Kidney (tissue), 13 donors: ENCODE measurements at regions not wholly inside any gene's neighbourhood (a gene's known extent, or its start where the extent isn't known, plus 50 kb on each side); places are given as distances from the start of the nearest gene placed in this dataset.

Experiments
- DNase-seq, 5 donors: peaks; one replicate each; pipeline ENCODE4 v3.0.0-alpha.2; 2013 to 2020
- FAIRE-seq: peaks from 2 replicates; lab custom pipeline; 2012; peaks lifted over from hg19 to GRCh38; lab: Jason Lieb, UNC
- H3K27ac ChIP-seq, 2 donors: one replicate each; pipeline ENCODE4 v1.7.0; 2013; ENCODE audit warnings: low read depth in 2 of 2, low read length in 2 of 2, inconsistent platforms in 1 of 2
- H3K27me3 ChIP-seq: one replicate; pipeline ENCODE4 v1.7.1; 2013; ENCODE audit warnings: low read length, inconsistent platforms; ENCODE audit not compliant: control insufficient read depth, insufficient read depth
- H3K36me3 ChIP-seq, 3 donors: one replicate each; pipeline versions ENCODE4 v1.7.0 to v1.7.1; 2013; ENCODE audit warnings: low read length in 3 of 3, control low read depth in 1 of 3, inconsistent platforms in 1 of 3; ENCODE audit not compliant: insufficient read depth in 3 of 3, control insufficient read depth in 2 of 3
- H3K4me1 ChIP-seq, 3 donors: one replicate each; pipeline versions ENCODE4 v1.7.0 to v1.7.1; 2013; ENCODE audit warnings: low read length in 3 of 3, inconsistent platforms in 1 of 3, low read depth in 1 of 3; ENCODE audit not compliant: control insufficient read depth in 2 of 3, insufficient read depth in 2 of 3
- H3K4me3 ChIP-seq, 3 donors: one replicate each; pipeline versions ENCODE4 v1.7.0 to v1.8.1; 2013; ENCODE audit warnings: low read length in 3 of 3, control low read depth in 1 of 3, inconsistent platforms in 1 of 3
- H3K9ac ChIP-seq, 3 donors: one replicate each; pipeline versions ENCODE4 v1.7.0 to v1.7.1; 2013; ENCODE audit warnings: low read length in 3 of 3, control low read depth in 1 of 3, inconsistent platforms in 1 of 3
- H3K9me3 ChIP-seq, 3 donors: one replicate each; pipeline versions ENCODE4 v1.7.0 to v1.7.1; 2013; ENCODE audit warnings: low read length in 3 of 3, control low read depth in 1 of 3, inconsistent platforms in 1 of 3; ENCODE audit not compliant: control insufficient read depth in 2 of 3, insufficient read depth in 1 of 3
- CTCF ChIP-seq: IDR thresholded peaks from 3 replicates; pipeline ENCODE4 v1.5.1; 2012; ENCODE audit warnings: mild to moderate bottlenecking, moderate library complexity, borderline replicate concordance; ENCODE audit not compliant: insufficient read depth; ENCODE audit errors: extremely low read depth
- intact Hi-C: fragments of 100-400 bp; cut with DNase I; formaldehyde crosslinking; loops from one replicate; pipeline ENCODE4 v1.11.1; 2022
- donor health status: control.
- donor health status: control.
- donor health status: control.
- donor health status: control.
- donor health status: control.
- donor health status: DM: yes; HTN: yes; CAD: no.
- donor health status: Normal renal cell carcinoma (clear cell type).

GRCh38 chr2:236794176-236794957, 224.7 kb downstream of the ACKR3 start:
- Histone ChIP-seq H3K27ac (no peak overlapping the region), H3K4me3 (no peak overlapping the region), H3K27me3 (no peaks in the 10 kb centered on the region), H3K36me3 (no peaks in the 10 kb centered on the region), H3K4me1 (no peaks in the 10 kb centered on the region), H3K9me3 (no peaks in the 10 kb centered on the region), H3K9ac (no peak overlapping the region)
- intact Hi-C loops = no loop called here
- DNase-seq (peak in 1 of 5 donors; percentile 70), FAIRE-seq (no peak)
- no peak for TF ChIP-seq CTCF

GRCh38 chr2:236795169-236795860, 225.7 kb downstream of the ACKR3 start:
- Histone ChIP-seq H3K9ac (no peak overlapping the region), H3K9me3 (no peaks in the 10 kb centered on the region), H3K27me3 (no peaks in the 10 kb centered on the region), H3K4me3 (no peak overlapping the region), H3K27ac (no peak overlapping the region), H3K4me1 (no peaks in the 10 kb centered on the region), H3K36me3 (no peaks in the 10 kb centered on the region)
- FAIRE-seq = no peak
- intact Hi-C loops = no loop called here
- no peak for DNase-seq
- TF ChIP-seq CTCF = no peak

GRCh38 chr2:236795861-236796219, 226.2 kb downstream of the ACKR3 start:
- no peak for FAIRE-seq

More at GRCh38 chr2:236795861-236796219, 226.2 kb downstream of the ACKR3 start:
- H3K4me1 ChIP-seq = no peaks in the 10 kb centered on the region
- intact Hi-C loops = no loop called here
- H3K27ac ChIP-seq = no peak overlapping the region
- DNase-seq = no peak
- no peak overlapping the region for H3K9ac ChIP-seq
- no peaks in the 10 kb centered on the region for H3K36me3 ChIP-seq
- no peak overlapping the region for H3K4me3 ChIP-seq
- H3K27me3 ChIP-seq = no peaks in the 10 kb centered on the region
- no peaks in the 10 kb centered on the region for H3K9me3 ChIP-seq
- TF ChIP-seq CTCF = no peak
